Upper lobe of left lung (tissue), 4 donors: ENCODE measurements at regions not wholly inside any gene's neighbourhood (a gene's known extent, or its start where the extent isn't known, plus 50 kb on each side); places are given as distances from the start of the nearest gene placed in this dataset.

Experiments used
- POLR2A ChIP-seq, 4 donors: fragments of 450-650 bp; IDR thresholded peaks; one replicate each; pipeline ENCODE4 v1.5.1; 2016 to 2017; ENCODE audit warnings: antibody characterized with exemption in 4 of 4, mild to moderate bottlenecking in 2 of 4
- POLR2AphosphoS5 ChIP-seq, 2 donors: sonication (generic); formaldehyde crosslinking; IDR thresholded peaks; one replicate each; pipeline ENCODE4 v1.5.1; 2017; ENCODE audit warnings: antibody characterized with exemption in 2 of 2
- TF ChIP-seq, protein P1 (sequence below), 6 experiments: fragments of 450-650 bp in 4 of 6; fragments of 200-600 bp in 2 of 6; sonication (generic) in 2 of 6; IDR thresholded peaks; one replicate each; pipeline ENCODE4 v1.5.1; 2016 to 2019; ENCODE audit warnings: antibody characterized with exemption in 6 of 6

DNA sequence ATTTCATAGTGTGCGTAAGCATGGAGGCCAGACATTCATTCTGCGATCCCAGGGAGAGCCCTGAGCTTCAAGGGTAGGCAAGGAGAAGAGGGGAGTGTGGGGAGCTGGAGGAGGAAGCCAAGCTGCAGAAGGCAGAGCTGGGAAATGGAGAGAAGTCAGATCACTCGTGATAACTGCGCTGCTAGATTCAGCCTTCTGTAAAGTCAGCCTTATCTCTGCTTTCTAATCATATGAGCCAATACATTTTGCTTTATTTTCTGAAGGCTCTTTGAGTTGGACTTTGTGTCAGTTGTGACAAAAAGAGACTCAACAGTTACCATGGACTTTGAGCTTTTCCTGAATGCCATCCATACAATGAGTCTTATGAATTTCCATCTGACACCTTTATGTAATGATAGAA is 61.7 kb upstream of the CREB5 start:
- TF ChIP-seq, protein P1, sequence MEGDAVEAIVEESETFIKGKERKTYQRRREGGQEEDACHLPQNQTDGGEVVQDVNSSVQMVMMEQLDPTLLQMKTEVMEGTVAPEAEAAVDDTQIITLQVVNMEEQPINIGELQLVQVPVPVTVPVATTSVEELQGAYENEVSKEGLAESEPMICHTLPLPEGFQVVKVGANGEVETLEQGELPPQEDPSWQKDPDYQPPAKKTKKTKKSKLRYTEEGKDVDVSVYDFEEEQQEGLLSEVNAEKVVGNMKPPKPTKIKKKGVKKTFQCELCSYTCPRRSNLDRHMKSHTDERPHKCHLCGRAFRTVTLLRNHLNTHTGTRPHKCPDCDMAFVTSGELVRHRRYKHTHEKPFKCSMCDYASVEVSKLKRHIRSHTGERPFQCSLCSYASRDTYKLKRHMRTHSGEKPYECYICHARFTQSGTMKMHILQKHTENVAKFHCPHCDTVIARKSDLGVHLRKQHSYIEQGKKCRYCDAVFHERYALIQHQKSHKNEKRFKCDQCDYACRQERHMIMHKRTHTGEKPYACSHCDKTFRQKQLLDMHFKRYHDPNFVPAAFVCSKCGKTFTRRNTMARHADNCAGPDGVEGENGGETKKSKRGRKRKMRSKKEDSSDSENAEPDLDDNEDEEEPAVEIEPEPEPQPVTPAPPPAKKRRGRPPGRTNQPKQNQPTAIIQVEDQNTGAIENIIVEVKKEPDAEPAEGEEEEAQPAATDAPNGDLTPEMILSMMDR (IDR thresholded peaks at IDR 0.05), result no peak
- TF ChIP-seq POLR2A (IDR thresholded peaks at IDR 0.05) (no peak), POLR2AphosphoS5 (IDR thresholded peaks at IDR 0.05) (no peak)
